Putamen (tissue), 1 donor: ENCODE measurements at regions not wholly inside any gene's neighbourhood (a gene's known extent, or its start where the extent isn't known, plus 50 kb on each side); places are given as distances from the start of the nearest gene placed in this dataset.

Experiments used
- DNase-seq: peaks from one replicate; pipeline ENCODE4 v3.0.0-alpha.2; 2016; ENCODE audit warnings: low spot score

DNA sequence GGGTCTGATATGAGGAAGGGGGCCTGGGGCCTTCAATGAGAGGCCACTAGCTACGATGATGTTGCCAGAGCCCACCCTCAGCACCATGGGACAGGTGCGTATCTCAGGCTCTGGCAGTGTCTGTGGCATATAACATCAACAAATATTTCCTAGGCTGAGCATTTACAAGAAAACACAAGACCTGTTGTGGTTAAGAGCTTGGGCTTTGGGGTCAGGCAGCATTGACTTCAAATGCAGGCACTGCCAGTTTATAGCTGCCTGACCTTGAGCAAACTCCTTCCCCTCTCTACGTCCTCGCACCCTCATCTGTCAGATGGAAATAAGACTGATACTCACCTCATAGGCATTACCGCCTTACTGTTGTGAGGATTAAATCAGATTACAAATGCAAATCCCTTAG, 156.0 kb downstream of the KATNAL1 start:
- DNase-seq = no peak

DNA sequence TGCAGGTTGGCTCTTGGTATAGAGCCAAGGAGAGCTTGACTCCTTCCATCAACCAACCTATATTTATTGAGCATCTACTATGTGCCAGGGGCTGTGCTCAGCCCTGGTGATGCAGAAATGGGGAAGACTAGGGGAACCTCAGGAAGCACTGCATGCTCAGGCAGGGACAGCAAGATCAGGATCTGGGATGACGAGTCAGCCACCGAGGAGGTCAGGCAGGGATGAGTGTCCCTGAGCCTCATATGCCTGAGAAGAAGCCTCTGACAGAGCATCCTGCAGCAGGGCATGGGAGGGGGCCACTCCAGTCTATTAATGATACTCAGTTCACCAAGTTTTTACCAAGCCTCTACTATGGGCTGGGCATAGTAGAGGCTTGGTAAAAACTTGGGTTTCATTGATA, 158.1 kb downstream of the KATNAL1 start:
- no peak for DNase-seq

DNA sequence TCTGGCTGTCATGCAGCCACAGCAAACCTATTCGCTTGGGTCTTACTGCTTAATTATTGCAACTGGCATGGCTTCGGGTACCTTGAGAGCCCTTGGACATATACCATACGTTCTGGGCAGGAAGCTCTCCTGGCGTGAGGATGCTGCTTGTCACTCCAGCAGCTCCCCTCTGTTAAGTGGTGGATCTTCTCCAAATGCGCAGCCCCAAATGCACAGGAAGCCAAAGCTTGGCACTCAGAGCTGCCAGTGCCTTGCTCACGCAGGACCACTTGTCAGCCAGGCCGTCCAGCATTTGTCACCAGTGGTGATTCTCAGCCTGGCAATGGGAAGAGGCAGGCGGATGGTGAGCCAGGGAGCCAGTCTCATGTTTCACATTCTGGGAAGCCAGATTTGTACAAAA, 158.6 kb downstream of the KATNAL1 start:
- DNase-seq = no peak

DNA sequence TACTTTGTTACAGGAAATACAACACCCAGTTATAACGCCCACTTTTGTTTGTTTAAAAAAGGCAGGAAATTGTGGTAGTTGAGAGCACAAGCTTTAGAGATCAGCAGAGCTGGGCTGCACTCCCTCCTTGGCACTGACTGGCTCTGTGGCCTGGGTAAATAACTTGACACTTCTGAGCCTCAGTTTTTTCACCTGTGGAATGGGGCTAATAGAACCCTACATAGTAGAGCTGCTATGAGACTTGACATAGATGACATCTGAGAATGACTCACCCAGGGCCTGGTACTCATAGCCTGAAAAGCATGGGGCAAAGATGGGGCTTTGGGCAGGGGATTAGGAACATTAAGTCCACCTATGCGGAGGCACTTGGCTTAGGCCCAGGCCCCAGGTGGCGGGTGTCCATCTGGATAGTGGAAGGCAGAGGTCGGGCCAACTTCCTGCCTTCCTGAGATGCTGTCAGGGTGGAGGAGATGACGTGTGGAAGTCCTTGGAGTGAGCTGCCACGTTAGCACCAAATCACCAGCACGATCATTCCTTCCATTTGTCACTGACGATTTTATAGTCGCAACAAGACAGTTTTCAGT, 159.1 kb downstream of the KATNAL1 start:
- DNase-seq = no peak

DNA sequence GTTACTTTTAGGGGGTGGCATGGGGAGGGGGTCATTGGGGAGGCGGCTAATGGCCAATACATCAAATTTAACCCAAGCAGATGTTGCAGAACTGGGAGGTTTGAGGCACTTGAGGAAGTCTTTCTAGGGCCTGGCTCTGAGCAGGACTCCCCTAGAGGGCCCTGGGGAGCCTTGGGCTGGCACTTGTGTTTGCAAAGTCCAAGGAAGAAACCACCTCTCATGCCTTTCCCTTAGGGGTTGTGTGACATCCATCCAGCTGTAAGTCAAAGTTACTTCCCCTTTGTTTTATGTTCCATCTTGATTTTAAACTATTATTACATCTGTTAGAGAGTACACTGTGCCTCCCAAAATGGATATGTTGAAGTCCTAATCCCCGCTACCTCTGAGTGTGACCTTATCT, 159.9 kb downstream of the KATNAL1 start:
- no peak for DNase-seq

DNA sequence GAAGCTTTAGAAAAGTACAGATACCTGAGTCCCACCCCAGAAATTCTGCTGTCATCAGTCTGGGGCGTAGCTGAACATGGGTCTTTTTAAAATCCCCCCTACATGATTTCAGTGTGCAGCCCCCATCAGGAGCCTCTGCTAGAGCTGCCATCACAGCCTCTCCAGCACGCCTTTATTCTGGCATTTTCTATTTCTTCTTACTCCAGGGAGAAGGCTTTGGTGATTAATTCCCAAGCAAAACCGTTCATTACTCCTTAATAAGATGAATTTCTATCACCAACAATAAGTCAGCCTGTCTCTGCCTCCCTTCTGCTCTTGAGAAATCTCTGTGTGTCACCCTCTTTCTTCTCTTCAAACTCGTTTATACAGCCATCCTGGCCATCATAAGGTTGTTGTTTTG, 160.3 kb downstream of the KATNAL1 start:
- DNase-seq = no peak

DNA sequence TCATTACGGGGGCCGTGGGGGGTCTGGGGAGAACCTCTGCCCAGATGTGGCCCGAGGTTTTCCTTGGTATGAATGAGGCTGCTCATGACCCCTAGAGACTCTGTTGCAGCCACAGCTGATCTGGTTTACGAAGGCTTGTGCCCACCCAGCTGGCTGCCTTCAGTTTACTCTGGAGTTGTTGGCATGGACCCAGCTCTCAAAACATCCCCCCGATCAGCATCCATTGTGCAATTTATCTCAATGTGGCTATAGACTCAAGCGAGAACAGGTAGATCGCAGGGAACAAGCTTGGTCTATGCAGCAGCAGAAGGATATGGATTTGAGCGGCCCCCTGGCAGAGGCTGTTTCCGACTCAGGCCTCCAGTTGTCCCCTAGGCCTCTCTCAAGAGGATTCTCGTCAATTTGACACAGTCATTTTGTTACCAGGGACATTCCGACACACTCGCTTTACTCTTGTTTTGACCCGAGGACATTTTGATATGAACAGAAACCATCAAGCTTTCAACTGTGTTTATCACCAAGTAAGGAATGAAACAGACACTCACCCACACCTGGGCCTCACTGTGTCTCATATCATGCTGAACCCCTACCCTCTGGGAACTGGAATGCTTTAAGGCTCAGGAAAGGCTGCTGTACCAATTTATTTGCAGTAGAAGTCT, 161.5 kb downstream of the KATNAL1 start:
- no peak for DNase-seq

DNA sequence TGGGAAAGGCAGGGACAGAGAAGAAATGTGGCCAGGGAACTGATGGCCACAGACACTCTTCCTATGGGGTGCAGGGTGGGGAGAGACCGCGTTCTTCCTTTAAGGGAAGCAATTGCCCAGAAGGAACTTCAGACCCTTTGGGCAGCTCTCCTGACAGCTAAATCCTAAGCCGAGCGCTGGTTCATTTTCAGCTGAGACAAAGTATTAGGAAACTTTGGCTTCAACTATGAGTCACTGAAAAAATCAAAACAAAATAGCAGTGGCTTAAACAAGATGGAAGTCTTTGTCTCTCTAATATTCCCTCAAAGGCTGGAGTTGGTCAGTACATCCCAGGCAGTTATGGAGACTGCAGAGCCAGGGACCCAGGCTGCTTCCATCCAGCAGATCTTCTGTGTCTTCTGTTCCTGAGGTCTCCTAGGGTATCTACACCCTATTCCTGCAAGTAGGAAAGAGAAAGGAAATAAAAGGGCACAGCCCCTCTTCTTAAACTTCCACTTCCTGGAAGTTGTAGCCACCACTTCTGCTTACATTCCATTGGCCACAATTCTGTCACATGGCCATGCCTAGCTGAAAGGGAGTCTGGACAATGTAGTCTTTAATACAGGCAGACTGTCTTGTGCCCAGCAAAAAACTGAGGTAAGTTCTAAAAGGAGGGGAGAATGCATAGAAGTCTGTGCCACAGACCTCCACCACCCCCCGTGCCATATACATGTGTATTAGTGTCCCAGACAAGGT, 163.5 kb downstream of the KATNAL1 start:
- DNase-seq = no peak

DNA sequence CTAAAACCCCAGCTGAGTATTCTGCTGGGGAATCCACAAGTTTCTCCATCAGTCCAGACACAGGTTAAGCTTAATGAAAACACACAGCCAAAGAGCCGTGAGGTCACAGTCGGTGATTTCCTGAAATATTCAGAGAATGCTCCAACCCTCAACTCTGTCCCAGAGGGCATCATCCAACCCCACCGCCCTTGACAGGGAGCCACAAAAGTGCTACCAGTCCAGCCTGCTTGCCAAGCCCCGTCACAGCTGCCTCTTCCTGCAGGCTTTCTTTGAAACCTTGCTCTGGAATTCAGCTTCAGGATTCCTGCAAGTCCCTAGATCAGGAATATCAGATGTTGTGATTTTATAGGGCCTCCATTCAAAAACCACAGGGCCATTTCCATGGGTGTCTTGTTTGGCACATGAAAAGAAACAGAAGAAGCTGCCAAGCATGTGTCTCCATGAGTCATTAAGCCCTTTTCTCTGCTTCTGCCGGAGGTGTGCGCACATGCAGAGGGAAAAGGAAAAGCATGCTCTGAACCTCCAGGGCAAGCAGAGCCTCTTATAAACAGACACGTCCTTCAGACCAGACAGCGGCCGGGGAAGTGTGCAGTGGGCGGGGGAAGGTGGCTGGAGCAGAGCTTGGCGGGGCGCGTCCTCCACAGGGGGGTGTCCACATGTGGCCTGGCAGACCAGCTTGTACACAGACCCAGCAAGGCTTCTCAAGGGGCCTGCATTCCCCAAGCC, 164.7 kb downstream of the KATNAL1 start:
- DNase-seq = no peak

DNA sequence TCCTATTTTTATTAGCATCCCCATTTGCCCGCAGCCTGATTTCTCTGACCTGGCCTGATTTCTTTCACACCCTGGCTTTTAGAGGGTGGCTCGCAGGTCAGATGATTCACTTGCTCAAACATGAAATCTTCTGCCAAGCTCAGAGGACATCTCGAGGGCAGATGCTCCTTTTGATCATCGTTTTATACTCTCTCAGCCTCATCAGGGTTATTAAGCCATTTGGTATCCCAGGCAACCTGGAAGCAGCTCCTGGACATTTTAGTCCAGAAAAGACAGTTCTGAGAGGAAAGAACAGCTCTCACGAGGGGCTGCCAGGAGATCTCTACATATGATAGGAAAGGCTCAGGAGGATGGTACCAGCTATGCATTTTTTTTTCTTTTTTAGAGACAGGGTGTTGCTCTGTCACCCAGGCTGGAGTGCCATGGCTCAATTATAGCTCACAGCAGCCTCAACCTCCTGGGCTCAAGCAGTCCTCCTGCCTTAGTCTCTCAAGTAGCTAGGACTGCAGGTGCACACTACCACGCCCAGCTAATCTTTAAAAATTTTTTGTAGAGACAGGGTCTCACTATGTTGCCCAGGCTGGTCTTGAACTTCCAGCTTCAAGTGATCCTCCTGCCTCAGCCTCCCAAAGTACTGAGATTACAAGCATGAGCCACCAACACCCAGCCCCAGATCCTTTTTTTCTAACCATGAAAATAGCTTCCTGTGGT, 165.4 kb downstream of the KATNAL1 start:
- DNase-seq = no peak

DNA sequence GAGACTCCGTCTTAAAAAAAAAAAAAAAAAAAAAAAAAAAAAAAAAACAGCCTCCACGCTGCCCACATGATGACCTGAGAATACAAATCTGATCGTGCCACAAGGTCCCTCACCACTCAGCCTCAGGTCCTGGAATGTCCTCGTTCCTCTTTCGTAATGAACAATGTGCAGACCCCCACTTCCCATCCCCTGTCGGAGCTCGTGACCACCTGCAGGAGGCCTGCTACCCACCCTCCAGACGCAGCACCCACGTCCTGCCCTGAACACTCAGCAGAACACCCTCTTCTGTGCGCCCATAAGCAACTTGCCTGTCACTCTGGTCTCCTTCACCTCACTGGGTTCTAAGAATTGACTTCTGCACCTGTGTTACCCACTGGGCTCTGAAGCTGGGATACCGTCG, 166.4 kb downstream of the KATNAL1 start:
- DNase-seq = no peak

DNA sequence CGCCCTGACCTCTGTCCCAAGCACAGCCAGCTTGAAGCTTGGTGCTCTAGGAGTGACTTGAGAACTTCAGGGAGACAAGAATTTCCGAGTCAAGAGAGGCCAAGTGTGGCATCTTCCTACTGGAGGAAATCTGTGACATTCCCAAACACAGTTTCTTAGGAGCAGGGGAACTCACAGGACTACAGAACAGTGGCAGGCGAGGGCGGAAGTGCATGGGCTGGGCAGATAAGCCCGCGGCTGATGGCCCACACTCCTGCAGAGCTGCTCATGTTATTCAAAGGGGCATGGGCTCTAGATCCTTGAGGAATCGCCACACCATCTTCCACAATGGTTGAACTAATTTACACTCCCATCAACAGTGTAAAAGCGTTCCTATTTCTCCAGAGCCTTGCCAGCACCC, 168.8 kb downstream of the KATNAL1 start:
- DNase-seq = no peak

DNA sequence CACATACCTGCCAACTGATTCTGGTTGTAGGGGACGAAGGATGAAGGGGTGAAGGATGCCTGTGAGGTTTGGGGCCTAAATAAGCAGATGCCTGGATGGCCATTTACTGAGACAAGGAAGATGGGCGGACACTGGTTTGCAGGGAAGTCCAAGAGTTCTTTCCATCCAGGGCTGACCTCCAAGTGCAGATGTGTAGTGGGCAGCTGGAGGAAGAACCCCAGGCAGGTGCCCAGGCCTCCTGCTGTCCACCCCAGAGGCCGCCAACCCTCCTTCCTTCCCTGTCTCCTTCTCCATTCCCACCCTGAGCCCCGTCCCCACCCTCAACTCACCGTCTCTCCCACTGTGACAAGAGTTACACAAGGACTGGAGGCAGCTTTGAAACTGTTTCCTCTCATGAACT, 171.5 kb downstream of the KATNAL1 start:
- DNase-seq = no peak

DNA sequence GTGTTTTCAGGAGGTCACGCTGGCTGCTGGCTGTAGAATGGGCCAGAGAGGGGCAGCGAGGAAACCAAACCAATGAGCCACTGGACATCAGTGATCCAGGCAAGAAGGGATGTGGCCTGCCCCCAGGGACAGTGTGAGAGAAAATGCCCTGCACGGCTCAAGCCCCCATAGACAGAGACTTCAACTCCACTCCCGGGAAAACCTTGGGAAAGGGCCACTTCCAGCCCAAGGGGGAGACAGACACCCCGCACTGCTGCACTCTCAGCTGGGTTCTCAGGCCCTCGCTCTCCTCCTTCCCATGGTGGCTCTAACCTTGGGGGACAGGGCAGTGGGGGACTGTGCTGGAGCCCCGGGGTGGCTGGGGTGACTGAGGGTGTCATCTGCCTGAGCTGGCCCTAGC, 172.0 kb downstream of the KATNAL1 start:
- no peak for DNase-seq

DNA sequence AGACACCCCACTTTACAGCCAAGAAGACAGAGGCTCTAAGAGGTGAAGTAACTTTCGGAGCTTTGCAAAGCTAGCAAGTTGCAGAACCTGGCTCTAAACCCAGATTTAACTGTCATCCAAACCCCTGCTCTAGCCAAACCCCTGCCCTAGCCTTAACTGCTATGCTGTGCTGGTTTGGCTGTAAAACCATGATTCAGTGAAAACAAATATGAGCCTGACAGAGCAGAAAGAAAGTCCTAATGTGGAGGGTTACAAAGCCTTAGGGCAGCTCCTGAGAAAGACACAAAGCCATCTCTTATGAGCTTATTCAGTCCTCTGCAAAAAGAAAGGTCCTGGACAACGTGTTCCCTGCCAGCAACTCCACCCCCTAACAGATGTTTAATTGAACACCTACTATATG, 172.8 kb downstream of the KATNAL1 start:
- DNase-seq = no peak

DNA sequence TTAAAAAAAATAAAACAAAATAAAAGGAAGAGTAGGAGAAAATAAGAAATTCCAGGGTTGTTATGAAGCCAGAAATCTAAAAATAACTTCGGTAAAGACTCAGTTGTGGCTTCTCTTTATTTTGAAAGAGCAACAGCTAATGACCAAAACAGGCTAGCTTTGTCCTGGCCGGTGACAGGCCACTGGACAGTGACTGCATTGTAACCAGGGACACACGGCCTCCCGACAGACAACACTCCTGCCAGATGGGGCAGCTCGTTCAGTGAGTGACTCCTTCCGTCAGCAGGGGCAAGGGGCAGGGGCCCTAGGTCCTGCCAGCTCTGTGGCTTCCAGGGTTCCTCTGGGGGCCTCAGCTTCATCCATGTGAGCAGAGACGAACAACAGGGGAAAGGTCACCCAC, 173.4 kb downstream of the KATNAL1 start:
- no peak for DNase-seq

DNA sequence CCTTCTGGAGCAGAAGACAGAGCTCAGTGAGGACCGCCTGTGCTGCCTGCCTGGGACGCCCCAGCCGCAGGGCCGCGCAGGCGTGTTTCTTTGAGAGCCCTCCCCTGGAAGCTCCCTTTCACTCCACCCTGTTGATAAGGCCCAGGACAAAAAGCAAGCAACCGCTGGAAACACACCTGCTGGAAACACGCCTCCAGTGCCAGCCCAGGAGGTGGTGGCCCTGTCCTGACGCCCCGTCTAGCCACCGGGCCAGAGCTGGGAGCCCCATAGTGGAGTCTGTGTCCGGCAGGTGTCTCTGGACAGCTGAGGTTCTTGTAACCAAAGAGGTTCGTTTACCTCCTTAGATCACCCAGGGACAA, 173.8 kb downstream of the KATNAL1 start:
- no peak for DNase-seq

DNA sequence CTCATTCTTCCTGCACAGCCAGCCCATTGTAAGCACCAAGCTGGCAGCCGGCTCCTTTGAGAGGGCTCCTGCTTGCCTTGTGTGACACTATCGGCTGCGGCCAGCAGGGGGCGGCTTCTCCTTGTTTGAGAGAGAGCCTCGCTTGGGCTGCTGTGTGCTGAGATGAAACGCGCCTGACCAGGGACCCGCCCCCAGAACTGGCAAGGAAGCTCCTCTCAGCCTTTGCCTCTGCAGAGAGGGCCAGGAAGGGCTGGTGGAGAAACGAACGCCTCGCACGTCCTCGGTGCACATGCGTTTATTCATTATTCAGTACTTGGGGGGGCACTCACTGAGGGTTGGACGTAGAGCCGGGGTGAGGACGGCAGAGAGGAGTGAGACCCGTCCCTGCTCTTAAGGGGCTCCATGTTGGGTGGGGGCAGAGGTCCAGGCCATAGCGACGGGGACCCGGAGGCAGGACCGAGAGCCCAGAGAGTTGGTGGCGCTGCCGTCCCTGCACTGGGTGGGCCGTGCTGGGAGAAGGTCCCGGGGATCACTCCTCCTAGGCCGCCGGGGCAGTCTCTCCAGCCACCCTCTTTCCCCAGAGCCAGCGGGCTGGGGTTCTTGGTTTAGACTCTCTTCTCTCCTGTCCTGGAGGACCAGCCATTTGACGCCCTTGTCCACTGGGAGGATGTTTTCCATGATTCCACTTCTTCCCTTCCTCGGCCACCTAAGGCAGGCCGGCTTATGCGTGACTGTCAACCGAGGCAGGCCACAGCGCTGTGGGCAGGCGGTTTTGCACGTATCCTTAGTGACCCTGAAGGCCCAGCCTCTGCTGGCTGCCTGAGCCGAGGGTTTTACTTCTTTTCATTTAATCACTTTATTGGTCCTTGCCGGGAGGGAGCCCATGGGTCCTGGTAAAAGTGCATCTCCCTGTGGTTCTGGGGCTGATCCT, 174.5 kb downstream of the KATNAL1 start:
- peak; percentile 89 for DNase-seq

DNA sequence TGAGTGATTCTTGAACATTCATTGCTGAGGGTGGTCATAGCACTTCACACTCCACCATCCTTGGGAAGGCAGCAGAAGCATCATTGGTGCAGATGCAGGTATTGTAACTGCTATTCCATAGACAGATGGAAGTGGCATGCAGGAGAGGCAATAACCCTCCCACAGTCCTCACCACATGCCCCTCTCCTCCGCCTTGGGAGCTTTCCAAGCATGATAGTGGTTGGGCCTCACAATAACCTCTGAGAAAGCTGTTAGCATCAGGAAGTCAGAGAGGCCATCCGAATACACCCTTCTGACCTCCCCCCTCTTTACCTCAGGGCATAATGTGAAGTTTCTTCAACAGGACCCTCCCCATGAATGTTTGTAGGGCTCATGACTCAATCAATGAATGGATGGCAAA, 177.9 kb downstream of the KATNAL1 start:
- DNase-seq = no peak

DNA sequence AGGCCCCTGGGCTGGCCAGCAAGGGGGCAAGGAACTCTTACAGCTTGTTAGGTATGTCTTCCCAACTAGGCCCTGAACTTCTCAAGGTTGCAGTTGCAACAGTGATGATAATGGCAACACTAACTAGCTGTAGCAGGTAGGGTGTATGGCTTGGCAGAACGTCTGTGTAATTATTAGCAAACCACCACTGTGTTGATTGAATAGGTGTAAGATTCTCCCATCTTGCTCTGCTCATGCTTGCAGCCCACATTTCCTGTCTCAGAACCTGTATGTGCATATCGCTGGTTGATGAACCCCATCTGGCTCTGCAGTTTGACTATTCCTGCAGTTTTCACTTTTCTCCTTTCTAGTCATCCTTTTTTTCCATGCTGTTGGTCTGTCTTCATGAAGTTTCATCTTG, 178.8 kb downstream of the KATNAL1 start:
- no peak for DNase-seq

DNA sequence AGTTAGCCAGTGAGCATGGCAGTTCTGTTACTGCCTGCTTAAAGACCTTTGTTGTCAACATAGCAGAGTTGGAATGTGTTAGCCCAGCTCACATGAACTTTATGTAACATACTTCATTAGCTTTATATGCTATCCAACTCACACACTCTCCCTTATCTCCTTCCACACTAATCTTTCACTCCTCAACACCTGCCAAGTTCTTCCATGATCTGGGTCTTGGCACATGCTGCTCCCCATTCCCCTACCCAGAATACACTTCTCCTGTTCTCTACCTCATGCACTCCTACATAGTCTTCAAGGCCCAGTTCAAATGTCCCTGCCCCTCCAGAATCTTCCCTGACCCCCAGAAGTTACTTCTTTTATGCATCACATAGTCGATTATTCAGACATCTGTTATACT, 179.3 kb downstream of the KATNAL1 start:
- no peak for DNase-seq
